ENCODE measurements at regions not wholly inside any gene's neighbourhood (a gene's known extent, or its start where the extent isn't known, plus 50 kb on each side); places are given as distances from the start of the nearest gene placed in this dataset.

- H3K36me3 Mint-ChIP-seq (ENCODE audit: low read depth): no peaks in the 10 kb centered on the region
- H3K27me3 Mint-ChIP-seq: peaks cover 11% of the 10 kb centered on the region
- H3K4me3 Mint-ChIP-seq: no peak overlapping the region
- H3K9me3 Mint-ChIP-seq: no peaks in the 10 kb centered on the region
- H3K27ac Mint-ChIP-seq: no peak overlapping the region
- H3K4me1 Mint-ChIP-seq: no peaks in the 10 kb centered on the region
- no peak for ATAC-seq (replicated peaks)
Observed at GRCh38 chr7:156177422-156178055, 365.3 kb upstream of the SHH start.

- no peak for ATAC-seq (replicated peaks)
- Mint-ChIP-seq H3K4me3 (no peak overlapping the region), H3K4me1 (no peaks in the 10 kb centered on the region), H3K27ac (no peak overlapping the region), H3K9me3 (no peaks in the 10 kb centered on the region), H3K36me3 (ENCODE audit: low read depth) (no peaks in the 10 kb centered on the region), H3K27me3 (peaks cover 6% of the 10 kb centered on the region)
Observed at GRCh38 chr7:156176039-156176438, 363.8 kb upstream of the SHH start.

DNA sequence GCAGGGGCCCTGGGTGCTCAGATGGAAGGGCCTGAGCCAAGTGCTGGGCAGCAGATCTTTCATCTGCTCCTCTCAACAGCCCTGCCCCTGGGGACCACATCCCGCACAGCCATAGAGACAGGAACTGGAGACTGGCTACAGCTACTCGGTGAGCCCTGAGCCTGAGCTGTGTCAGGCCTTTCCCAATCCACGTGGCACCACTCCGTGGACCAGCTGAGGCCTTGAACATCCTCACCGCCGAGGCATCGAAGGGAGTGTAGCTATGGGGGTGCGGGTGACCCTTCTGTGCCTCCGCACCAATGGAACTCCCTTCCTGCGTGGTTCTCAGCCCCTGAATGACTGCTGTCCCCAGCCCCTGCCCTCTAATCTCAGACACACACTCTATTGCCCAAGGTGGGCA, 362.7 kb upstream of the SHH start:
- H3K9me3 Mint-ChIP-seq: no peaks in the 10 kb centered on the region
- H3K27me3 Mint-ChIP-seq: peaks cover 4% of the 10 kb centered on the region
- H3K4me1 Mint-ChIP-seq: no peaks in the 10 kb centered on the region
- no peak overlapping the region for H3K27ac Mint-ChIP-seq
- no peaks in the 10 kb centered on the region for H3K36me3 Mint-ChIP-seq (ENCODE audit: low read depth)
- no peak overlapping the region for H3K4me3 Mint-ChIP-seq
- ATAC-seq (replicated peaks): no peak

DNA sequence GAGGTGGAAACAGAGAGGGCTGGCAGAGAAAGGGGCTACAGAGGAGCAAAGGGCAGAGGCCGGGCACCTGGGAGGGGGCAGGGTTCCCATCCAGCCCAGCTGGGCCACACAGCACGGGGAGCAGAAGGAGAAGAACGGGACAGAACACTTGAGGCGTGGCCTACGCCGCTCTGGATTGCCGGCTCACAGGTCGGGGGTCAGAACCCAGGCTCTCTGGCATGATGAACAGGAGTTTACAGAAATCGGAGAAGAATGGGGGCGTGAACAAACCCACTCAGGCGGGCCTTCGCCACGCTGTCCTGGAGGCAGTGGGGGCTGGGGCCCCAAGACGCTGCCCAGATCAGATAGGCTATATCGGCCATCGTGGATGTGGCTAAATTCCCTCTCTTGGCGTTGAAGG, 362.2 kb upstream of the SHH start:
- Mint-ChIP-seq H3K36me3 (ENCODE audit: low read depth) (no peaks in the 10 kb centered on the region), H3K9me3 (no peaks in the 10 kb centered on the region), H3K4me3 (no peak overlapping the region), H3K27ac (no peak overlapping the region), H3K4me1 (no peaks in the 10 kb centered on the region), H3K27me3 (peaks cover 3% of the 10 kb centered on the region)
- no peak for ATAC-seq (replicated peaks)

DNA sequence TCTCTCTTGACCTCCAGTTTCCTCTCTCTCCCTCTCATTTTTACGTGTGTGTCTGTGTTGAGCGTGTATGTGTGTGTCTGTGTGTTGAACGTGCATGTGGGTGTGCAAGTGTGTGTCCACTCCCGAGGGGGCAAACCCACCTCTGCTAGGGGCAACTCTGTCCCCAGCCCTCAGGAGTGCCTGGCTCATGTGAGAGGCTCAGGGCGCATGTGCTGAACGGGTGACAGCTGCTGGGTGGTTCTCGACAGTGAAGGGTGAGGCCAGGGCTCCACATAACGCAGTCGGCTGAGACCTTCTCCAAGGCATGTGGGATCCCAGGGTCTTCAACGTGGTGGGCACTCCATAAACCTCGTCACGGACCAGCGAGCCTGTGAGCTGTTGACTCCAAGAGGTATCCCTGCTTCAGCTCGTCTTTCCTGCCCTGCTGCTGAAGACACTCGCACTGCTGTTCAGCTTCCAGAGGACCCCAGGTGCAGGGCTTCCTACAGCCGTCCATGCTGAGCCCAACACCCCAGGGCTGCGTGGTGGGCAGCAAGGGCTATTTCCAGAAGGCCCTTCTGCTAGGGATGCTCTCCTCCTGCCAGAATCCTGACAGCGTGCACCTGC, 361.6 kb upstream of the SHH start:
- no peak overlapping the region for H3K27ac Mint-ChIP-seq
- no peaks in the 10 kb centered on the region for H3K36me3 Mint-ChIP-seq (ENCODE audit: low read depth)
- no peaks in the 10 kb centered on the region for H3K4me1 Mint-ChIP-seq
- ATAC-seq (replicated peaks): no peak
- no peak overlapping the region for H3K4me3 Mint-ChIP-seq
- H3K9me3 Mint-ChIP-seq: no peaks in the 10 kb centered on the region
- peaks cover 3% of the 10 kb centered on the region for H3K27me3 Mint-ChIP-seq

DNA sequence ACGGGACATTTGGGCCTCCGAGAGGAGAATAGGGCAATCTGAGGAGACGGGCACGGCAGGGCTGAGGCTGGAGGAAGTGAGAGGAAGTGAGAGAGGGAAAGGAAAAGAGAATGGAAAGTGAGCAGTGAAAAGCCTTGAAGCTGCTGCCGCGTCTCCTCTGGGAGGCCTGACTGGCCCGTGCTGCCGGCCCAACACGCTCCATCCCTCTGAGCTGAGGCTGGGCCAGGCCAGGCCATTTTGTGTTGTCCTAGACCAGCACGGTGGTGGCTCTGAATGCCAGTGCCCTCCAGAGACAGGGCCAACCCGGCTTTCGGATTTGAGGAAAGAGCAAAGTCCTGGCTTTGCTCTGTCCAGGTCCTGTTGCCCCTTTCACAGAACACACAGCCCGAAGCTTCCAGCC, 361.1 kb upstream of the SHH start:
- H3K4me3 Mint-ChIP-seq: no peak overlapping the region
- peak; percentile 16 for ATAC-seq (replicated peaks)
- no peaks in the 10 kb centered on the region for H3K36me3 Mint-ChIP-seq (ENCODE audit: low read depth)
- H3K4me1 Mint-ChIP-seq: no peaks in the 10 kb centered on the region
- no peak overlapping the region for H3K27ac Mint-ChIP-seq
- peaks cover 3% of the 10 kb centered on the region for H3K27me3 Mint-ChIP-seq
- H3K9me3 Mint-ChIP-seq: no peaks in the 10 kb centered on the region

DNA sequence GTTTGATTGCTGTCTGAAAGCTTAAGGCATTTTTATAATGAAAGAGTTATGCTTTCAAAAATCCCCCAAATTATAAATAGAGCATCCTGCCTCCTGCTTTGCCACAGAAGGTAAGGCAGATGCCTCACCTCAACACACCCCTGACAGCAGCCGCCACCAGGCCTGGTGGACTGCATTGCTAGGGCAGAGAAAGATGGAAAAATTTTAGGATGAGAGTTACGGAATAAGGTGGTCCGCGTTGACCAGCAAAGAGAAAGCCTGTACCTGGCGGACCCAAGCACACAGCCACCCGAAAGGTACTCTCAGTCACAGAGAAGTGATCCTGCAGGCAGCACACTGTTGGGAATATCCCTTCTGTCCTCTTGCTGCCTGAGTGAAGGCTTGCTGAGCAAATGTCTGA, 360.4 kb upstream of the SHH start:
- no peak for ATAC-seq (replicated peaks)

GRCh38 chr7:156169474-156170370, 357.5 kb upstream of the SHH start:
- H3K9me3 Mint-ChIP-seq: no peaks in the 10 kb centered on the region
- H3K4me1 Mint-ChIP-seq: no peaks in the 10 kb centered on the region
- H3K27me3 Mint-ChIP-seq: peaks cover 9% of the 10 kb centered on the region
- no peak overlapping the region for H3K4me3 Mint-ChIP-seq
- no peaks in the 10 kb centered on the region for H3K36me3 Mint-ChIP-seq (ENCODE audit: low read depth)
- no peak overlapping the region for H3K27ac Mint-ChIP-seq
- ATAC-seq (replicated peaks): no peak

More for the DNA sequence above, 360.4 kb upstream of the SHH start:
- Mint-ChIP-seq H3K9me3 (no peaks in the 10 kb centered on the region), H3K36me3 (ENCODE audit: low read depth) (no peaks in the 10 kb centered on the region), H3K4me3 (no peak overlapping the region), H3K27me3 (peaks cover 3% of the 10 kb centered on the region), H3K4me1 (no peaks in the 10 kb centered on the region), H3K27ac (no peak overlapping the region)

- Mint-ChIP-seq H3K9me3 (no peaks in the 10 kb centered on the region), H3K27ac (no peak overlapping the region), H3K36me3 (ENCODE audit: low read depth) (no peaks in the 10 kb centered on the region), H3K4me1 (no peaks in the 10 kb centered on the region), H3K27me3 (peaks cover 9% of the 10 kb centered on the region), H3K4me3 (no peak overlapping the region)
- ATAC-seq (replicated peaks): no peak
Observed at GRCh38 chr7:156168434-156168833, 356.2 kb upstream of the SHH start.

- no peak overlapping the region for H3K4me3 Mint-ChIP-seq
- H3K36me3 Mint-ChIP-seq (ENCODE audit: low read depth): no peaks in the 10 kb centered on the region
Observed at GRCh38 chr7:156167987-156168386, 355.7 kb upstream of the SHH start.

GRCh38 chr7:156167417-156167807, 355.1 kb upstream of the SHH start:
- Mint-ChIP-seq H3K27ac (no peak overlapping the region), H3K4me3 (no peak overlapping the region), H3K36me3 (ENCODE audit: low read depth) (no peaks in the 10 kb centered on the region), H3K4me1 (no peaks in the 10 kb centered on the region), H3K9me3 (no peaks in the 10 kb centered on the region), H3K27me3 (peaks cover 10% of the 10 kb centered on the region)
- ATAC-seq (replicated peaks): no peak

More at GRCh38 chr7:156167987-156168386, 355.7 kb upstream of the SHH start:
- no peak for ATAC-seq (replicated peaks)
- no peaks in the 10 kb centered on the region for H3K9me3 Mint-ChIP-seq
- no peaks in the 10 kb centered on the region for H3K4me1 Mint-ChIP-seq
- H3K27ac Mint-ChIP-seq: no peak overlapping the region
- H3K27me3 Mint-ChIP-seq: peaks cover 7% of the 10 kb centered on the region

DNA sequence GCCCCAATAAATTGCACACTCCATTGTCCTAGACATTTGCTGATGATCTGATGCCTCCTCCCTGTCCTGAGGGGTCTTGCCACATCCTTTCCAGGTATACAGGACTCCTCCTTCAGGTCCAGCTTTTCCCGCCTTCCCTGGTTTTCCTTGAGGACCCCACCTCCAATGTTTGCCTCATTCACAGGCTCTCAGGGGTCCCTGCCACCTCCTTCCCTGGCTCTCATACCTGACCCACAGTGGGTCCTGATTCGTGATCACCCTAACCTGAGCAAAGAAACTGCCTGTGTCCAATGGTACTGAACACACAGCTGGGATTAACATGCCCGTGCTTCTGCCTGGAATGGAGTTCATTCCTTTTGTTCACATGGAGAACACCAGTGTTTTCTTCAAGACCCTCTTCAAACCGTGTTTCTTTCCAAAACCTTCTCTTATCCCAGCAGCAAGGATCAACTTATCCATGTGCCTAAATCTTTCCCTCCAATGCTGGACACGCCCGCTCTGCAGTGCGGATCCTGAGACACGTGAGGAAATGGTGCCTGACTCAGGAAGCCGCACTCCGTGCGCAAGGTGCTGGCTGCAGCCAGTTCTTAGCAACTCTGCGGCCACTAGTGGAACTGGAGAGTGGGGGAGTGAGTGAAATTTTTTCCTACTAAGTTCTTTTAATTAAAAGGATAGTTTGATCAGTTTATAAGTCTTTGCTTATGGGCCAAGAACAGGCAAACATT, 354.6 kb upstream of the SHH start:
- Mint-ChIP-seq H3K27me3 (peaks cover 10% of the 10 kb centered on the region), H3K4me3 (no peak overlapping the region), H3K27ac (no peak overlapping the region), H3K36me3 (ENCODE audit: low read depth) (no peaks in the 10 kb centered on the region), H3K9me3 (no peaks in the 10 kb centered on the region), H3K4me1 (no peaks in the 10 kb centered on the region)
- no peak for ATAC-seq (replicated peaks)

DNA sequence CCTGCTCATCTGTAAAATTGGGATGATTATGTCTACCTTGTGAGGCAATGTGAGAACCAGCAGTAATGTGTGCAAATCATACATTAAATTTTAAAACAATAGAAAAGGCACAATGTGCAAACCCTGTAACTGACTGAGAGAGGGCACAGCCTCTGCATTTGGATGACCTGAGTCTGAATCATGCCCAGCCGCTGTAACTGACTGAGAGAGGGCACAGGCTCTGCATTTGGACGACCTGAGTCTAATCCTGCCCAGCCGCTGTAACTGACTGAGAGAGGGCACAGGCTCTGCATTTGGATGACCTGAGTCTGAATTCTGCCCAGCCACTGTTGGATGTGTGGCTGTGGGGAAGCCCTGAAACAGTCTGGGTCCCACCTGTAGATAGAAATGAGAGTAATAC, 351.5 kb upstream of the SHH start:
- Mint-ChIP-seq H3K9me3 (no peaks in the 10 kb centered on the region), H3K4me1 (no peaks in the 10 kb centered on the region)

GRCh38 chr7:156162451-156162850, 350.2 kb upstream of the SHH start:
- peaks cover 15% of the 10 kb centered on the region for H3K27me3 Mint-ChIP-seq
- no peak overlapping the region for H3K27ac Mint-ChIP-seq
- no peak overlapping the region for H3K4me3 Mint-ChIP-seq
- H3K4me1 Mint-ChIP-seq: no peaks in the 10 kb centered on the region
- ATAC-seq (replicated peaks): no peak
- H3K9me3 Mint-ChIP-seq: no peaks in the 10 kb centered on the region
- H3K36me3 Mint-ChIP-seq (ENCODE audit: low read depth): no peaks in the 10 kb centered on the region

More for the DNA sequence above, 351.5 kb upstream of the SHH start:
- no peak for ATAC-seq (replicated peaks)
- no peaks in the 10 kb centered on the region for H3K36me3 Mint-ChIP-seq (ENCODE audit: low read depth)
- no peak overlapping the region for H3K4me3 Mint-ChIP-seq
- peaks cover 15% of the 10 kb centered on the region for H3K27me3 Mint-ChIP-seq
- no peak overlapping the region for H3K27ac Mint-ChIP-seq

Measured in activated T-helper 17 cell treated with anti-CD3 and anti-CD28 coated beads, Interleukin-2, amount 50 U/mL, for 72 hours (primary cell).